H1 (cell line): ENCODE measurements at regions not wholly inside any gene's neighbourhood (a gene's known extent, or its start where the extent isn't known, plus 50 kb on each side); places are given as distances from the start of the nearest gene placed in this dataset.
"Not testable (repeated sequence)": the region's sequence is repeated elsewhere in the genome, so short reads cannot be mapped to it uniquely, and the experiment has no call there.

ENCODE experiments used
- CTCF ChIA-PET: fragments of 300-600 bp; sonication (Branson Sonifier 250); formaldehyde crosslinking; loops from one replicate; lab custom pipeline; 2021; ENCODE audit not compliant: partially characterized antibody; lab: Charles Lee
- POLR2A ChIA-PET: fragments of 300-600 bp; sonication (Branson Sonifier 250); formaldehyde crosslinking; loops from one replicate; lab custom pipeline; 2021; ENCODE audit warnings: inconsistent platforms; ENCODE audit not compliant: partially characterized antibody; lab: Charles Lee
- DNase-seq, 2 experiments: peaks; one replicate each; pipeline versions ENCODE4 v3.0.0 to v3.0.0-alpha.2; 2010 to 2022; ENCODE audit warnings: low spot score in 2 of 2, low read depth in 1 of 2, mixed read lengths in 1 of 2
- FAIRE-seq: peaks from 2 replicates; lab custom pipeline; 2011; peaks lifted over from hg19 to GRCh38; lab: Jason Lieb, UNC
- H2AFZ ChIP-seq: 2 replicates; pipeline ENCODE4 v1.8.1; 2012; ENCODE audit warnings: low read length, inconsistent platforms
- H2AK5ac ChIP-seq: 2 replicates; pipeline ENCODE4 v1.6.1; 2013; ENCODE audit warnings: low read depth, low read length
- H2BK120ac ChIP-seq: replicated peaks from 2 replicates; pipeline ENCODE3; 2013; ENCODE audit warnings: low read depth, low read length, inconsistent platforms
- H2BK12ac ChIP-seq: 2 replicates; pipeline ENCODE4 v1.6.1; 2013; ENCODE audit warnings: low read depth, low read length
- H2BK15ac ChIP-seq: 2 replicates; pipeline ENCODE4 v1.6.1; 2013; ENCODE audit warnings: low read length
- H2BK20ac ChIP-seq: 2 replicates; pipeline ENCODE4 v1.6.1; 2013; ENCODE audit warnings: low read length
- H2BK5ac ChIP-seq: 2 replicates; pipeline ENCODE4 v1.6.1; 2013; ENCODE audit warnings: low read depth, low read length
- H3K14ac ChIP-seq: 2 replicates; pipeline ENCODE4 v1.6.1; 2013; ENCODE audit warnings: inconsistent platforms; ENCODE audit not compliant: insufficient read length
- H3K18ac ChIP-seq: 2 replicates; pipeline ENCODE4 v1.6.1; 2013; ENCODE audit warnings: low read length; ENCODE audit errors: extremely low read depth
- H3K23ac ChIP-seq: 2 replicates; pipeline ENCODE4 v1.6.1; 2013; ENCODE audit warnings: inconsistent platforms; ENCODE audit not compliant: insufficient read length
- H3K23me2 ChIP-seq: 2 replicates; pipeline ENCODE4 v1.6.1; 2013; ENCODE audit warnings: low read depth, low read length
- H3K27ac ChIP-seq: 2 replicates; pipeline ENCODE4 v1.6.1; 2011; ENCODE audit warnings: low read depth, low read length, inconsistent platforms
- H3K27me3 ChIP-seq, 4 experiments: replicated peaks in 1 of 4; 1 replicate in 1 of 4; 2 replicates in 3 of 4; pipeline versions ENCODE4 v1.6.1 to v1.8.1; 2011 to 2013; ENCODE audit warnings: low read length in 3 of 4, mild to moderate bottlenecking in 3 of 4, inconsistent platforms in 2 of 4, mixed read lengths in 2 of 4, moderate library complexity in 1 of 4; ENCODE audit not compliant: control insufficient read depth in 3 of 4, insufficient read depth in 3 of 4; ENCODE audit errors: extremely low read depth in 1 of 4
- H3K36me3 ChIP-seq, 4 experiments: 2 replicates each; pipeline versions ENCODE4 v1.6.1 to v1.8.1; 2011 to 2013; ENCODE audit warnings: mild to moderate bottlenecking in 4 of 4, low read length in 3 of 4, moderate library complexity in 2 of 4, control low read depth in 1 of 4, inconsistent platforms in 1 of 4; ENCODE audit not compliant: insufficient read depth in 4 of 4, control insufficient read depth in 2 of 4
- H3K4ac ChIP-seq: replicated peaks from 2 replicates; pipeline ENCODE3; 2013; ENCODE audit warnings: low read length, low read depth, mixed read lengths, inconsistent platforms; ENCODE audit not compliant: insufficient read length
- H3K4me1 ChIP-seq, 4 experiments: replicated peaks in 1 of 4; 1 replicate in 1 of 4; 2 replicates in 3 of 4; pipeline versions ENCODE4 v1.6.1 to v1.8.1; 2011 to 2013; ENCODE audit warnings: low read length in 3 of 4, inconsistent platforms in 2 of 4, mixed read lengths in 1 of 4; ENCODE audit not compliant: insufficient read depth in 4 of 4, control insufficient read depth in 3 of 4
- H3K4me2 ChIP-seq, 2 experiments: 2 replicates each; pipeline versions ENCODE4 v1.6.1 to v1.8.1; 2011 to 2013; ENCODE audit warnings: low read depth in 2 of 2, low read length in 2 of 2, control low read depth in 1 of 2, inconsistent platforms in 1 of 2, mild to moderate bottlenecking in 1 of 2; ENCODE audit not compliant: insufficient read depth in 1 of 2
- H3K4me3 ChIP-seq, 4 experiments: fragments of 200-600, 300-600 bp in 1 of 4; sonication (generic), shearing (Covaris generic), sonication (Bioruptor Twin) in 1 of 4; 2 replicates each; pipeline versions ENCODE4 v1.5.1 to v1.8.1; 2011 to 2016; ENCODE audit warnings: low read length in 4 of 4, low read depth in 3 of 4, control low read depth in 2 of 4, inconsistent platforms in 2 of 4, mild to moderate bottlenecking in 2 of 4, mixed read lengths in 1 of 4, moderate library complexity in 1 of 4; ENCODE audit not compliant: insufficient read depth in 2 of 4; ENCODE audit errors: extremely low read depth in 1 of 4
- H3K56ac ChIP-seq: replicated peaks from 2 replicates; pipeline ENCODE3; 2013; ENCODE audit warnings: low read depth, mild to moderate bottlenecking, mixed read lengths, low read length, inconsistent platforms; ENCODE audit not compliant: insufficient read length
- H3K79me1 ChIP-seq: 2 replicates; pipeline ENCODE4 v1.6.1; 2013; ENCODE audit warnings: low read depth, low read length, control low read depth
- H3K79me2 ChIP-seq, 2 experiments: 2 replicates each; pipeline versions ENCODE4 v1.6.1 to v1.8.1; 2012 to 2013; ENCODE audit warnings: low read length in 2 of 2, mild to moderate bottlenecking in 2 of 2, inconsistent platforms in 1 of 2; ENCODE audit not compliant: insufficient read depth in 2 of 2, control insufficient read depth in 1 of 2
- H3K9ac ChIP-seq, 4 experiments: replicated peaks in 1 of 4; 1 replicate in 1 of 4; 2 replicates in 3 of 4; pipeline versions ENCODE4 v1.6.1 to v1.8.1; 2011 to 2013; ENCODE audit warnings: low read depth in 3 of 4, low read length in 3 of 4, control low read depth in 2 of 4, mild to moderate bottlenecking in 2 of 4, moderate library complexity in 2 of 4, inconsistent platforms in 1 of 4; ENCODE audit errors: extremely low read depth in 1 of 4
- H3K9me3 ChIP-seq, 2 experiments: 2 replicates each; pipeline versions ENCODE4 v1.6.1 to v1.8.1; 2012 to 2013; ENCODE audit warnings: mild to moderate bottlenecking in 2 of 2, moderate library complexity in 2 of 2, control low read depth in 1 of 2, inconsistent platforms in 1 of 2, low read depth in 1 of 2, low read length in 1 of 2, mixed read lengths in 1 of 2; ENCODE audit not compliant: insufficient read depth in 2 of 2
- H4K20me1 ChIP-seq, 2 experiments: replicated peaks in 1 of 2; 2 replicates each; pipeline versions ENCODE3 to v1.8.1; 2011 to 2013; ENCODE audit warnings: inconsistent platforms in 2 of 2, low read length in 2 of 2, mild to moderate bottlenecking in 1 of 2; ENCODE audit not compliant: insufficient read depth in 2 of 2, control insufficient read depth in 1 of 2
- H4K5ac ChIP-seq: 2 replicates; pipeline ENCODE4 v1.6.1; 2013; ENCODE audit warnings: low read length, low read depth, mixed read lengths, inconsistent platforms; ENCODE audit not compliant: insufficient read length
- H4K8ac ChIP-seq: 2 replicates; pipeline ENCODE4 v1.8.0; 2013; ENCODE audit warnings: mild to moderate bottlenecking, moderate library complexity, low read length, inconsistent platforms; ENCODE audit not compliant: insufficient read depth; ENCODE audit errors: extremely low read depth
- H4K91ac ChIP-seq: replicated peaks from 2 replicates; pipeline ENCODE3; 2013; ENCODE audit warnings: low read length, mixed read lengths, inconsistent platforms; ENCODE audit not compliant: insufficient read length
- WGBS, 2 experiments: shearing (Covaris generic) in 1 of 2; methylation state at CpG; one replicate each; pipeline versions ENCODE4 v1.1.6 to v1.1.7; 2013 to 2015; ENCODE audit warnings: low lambda C conversion rate in 2 of 2, mixed read lengths in 2 of 2, inconsistent platforms in 1 of 2, low coverage in 1 of 2, missing lambda C conversion rate in 1 of 2; ENCODE audit not compliant: insufficient replicate concordance in 2 of 2, insufficient coverage in 1 of 2, insufficient read length in 1 of 2; ENCODE audit errors: extremely low coverage in 1 of 2, missing lambda C conversion rate in 1 of 2; 5-methylcytosine and 5-hydroxymethylcytosine counted together

DNA sequence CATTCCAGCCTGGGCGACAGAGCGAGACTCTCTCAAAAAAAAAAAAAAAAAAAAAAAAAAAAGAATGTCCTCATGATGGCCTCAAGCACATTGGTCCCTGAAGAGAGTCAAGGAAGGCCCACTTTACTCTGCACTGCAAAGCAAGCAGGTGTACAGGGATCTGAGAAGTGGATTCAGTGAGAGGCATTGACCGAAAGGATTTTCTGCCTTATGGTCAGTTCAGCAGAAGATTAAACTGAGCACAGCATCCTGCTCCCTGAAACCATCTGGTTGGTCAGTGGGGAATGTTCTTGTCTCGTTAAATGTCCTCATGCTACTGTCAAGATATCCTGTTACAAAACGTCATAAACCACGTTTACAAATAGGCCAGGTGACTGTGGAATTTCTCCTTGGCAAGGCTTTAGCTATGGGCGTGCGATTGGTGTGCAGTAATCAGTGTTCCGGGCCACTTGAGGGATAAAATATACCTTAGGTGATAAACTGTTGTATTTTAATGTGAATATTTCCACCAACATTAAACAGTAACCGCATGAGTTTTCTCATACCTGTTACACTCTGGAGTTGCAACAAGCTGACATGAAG is 195.0 kb downstream of the ADRA2C start:
- H2AK5ac ChIP-seq, H2BK15ac ChIP-seq, DNase-seq, H3K18ac ChIP-seq, H3K9ac ChIP-seq, H4K91ac ChIP-seq, H3K4ac ChIP-seq, CTCF ChIA-PET, H3K27ac ChIP-seq, H3K4me1 ChIP-seq, H2BK20ac ChIP-seq, FAIRE-seq, H4K20me1 ChIP-seq, H3K9me3 ChIP-seq, H3K4me2 ChIP-seq, H3K23ac ChIP-seq, H3K23me2 ChIP-seq, H3K36me3 ChIP-seq, H2AFZ ChIP-seq, H4K8ac ChIP-seq, H3K14ac ChIP-seq, H3K79me2 ChIP-seq, POLR2A ChIA-PET, H3K56ac ChIP-seq, H2BK5ac ChIP-seq, H4K5ac ChIP-seq, H3K27me3 ChIP-seq, H3K4me3 ChIP-seq, H3K79me1 ChIP-seq, H2BK12ac ChIP-seq, H2BK120ac ChIP-seq: not testable (repeated sequence)
- 86% methylated on average over 8 of the region's 10 CpGs; no CpG with 5 or more reads in 1 of the 2 experiments for WGBS, 2 experiments

- 90% methylated on average over 21 of the region's 24 CpGs; no CpG with 5 or more reads in 1 of the 2 experiments for WGBS, 2 experiments
- H3K4me1 ChIP-seq, H2BK120ac ChIP-seq, H4K8ac ChIP-seq, H4K20me1 ChIP-seq, H2BK5ac ChIP-seq, H3K79me1 ChIP-seq, H2BK20ac ChIP-seq, H3K23me2 ChIP-seq, H3K27ac ChIP-seq, H3K79me2 ChIP-seq, H4K5ac ChIP-seq, DNase-seq, H3K56ac ChIP-seq, CTCF ChIA-PET, POLR2A ChIA-PET, H2BK12ac ChIP-seq, H3K9ac ChIP-seq, H3K14ac ChIP-seq, H3K9me3 ChIP-seq, H4K91ac ChIP-seq, H3K4me2 ChIP-seq, H2BK15ac ChIP-seq, H3K4me3 ChIP-seq, FAIRE-seq, H3K18ac ChIP-seq, H3K36me3 ChIP-seq, H2AFZ ChIP-seq, H3K4ac ChIP-seq, H2AK5ac ChIP-seq, H3K23ac ChIP-seq, H3K27me3 ChIP-seq: not testable (repeated sequence)
Observed at GRCh38 chr4:3964572-3965278, 198.5 kb downstream of the ADRA2C start.
